ENCODE measurements at regions not wholly inside any gene's neighbourhood (a gene's known extent, or its start where the extent isn't known, plus 50 kb on each side); places are given as distances from the start of the nearest gene placed in this dataset.

GRCh38 chr11:97202613-97203292, 812.9 kb downstream of the JRKL start:
- Histone ChIP-seq H3K4me3 (ENCODE audit: low read length) (no peak overlapping the region), H3F3A (ENCODE audit: control insufficient read depth, insufficient read depth) (no peaks in the 10 kb centered on the region), H3K36me3 (ENCODE audit: control insufficient read depth, low read length) (no peaks in the 10 kb centered on the region), H3K4me1 (ENCODE audit: control insufficient read depth, low read length) (no peaks in the 10 kb centered on the region), H3K27ac (ENCODE audit: low read depth, low read length) (no peak overlapping the region), H3K9me2 (replicated peaks; ENCODE audit: control insufficient read depth, low read length) (no peaks in the 10 kb centered on the region; the same call in 1 of the 2 replicates), H3K27me3 (ENCODE audit: control insufficient read depth, low read length) (no peaks in the 10 kb centered on the region), H4K20me1 (ENCODE audit: control insufficient read depth, insufficient read depth, low read depth, low read length) (no peaks in the 10 kb centered on the region), H3K79me2 (ENCODE audit: control insufficient read depth, low read length) (no peaks in the 10 kb centered on the region), H3K4me2 (ENCODE audit: low read length) (no peak overlapping the region), H3K9me3 (ENCODE audit: control insufficient read depth, insufficient read depth, low read length) (no peaks in the 10 kb centered on the region)
- TF ChIP-seq EZH2phosphoT487 (IDR thresholded peaks at IDR 0.05; ENCODE audit: borderline replicate concordance, low read length), result no peak

- TF ChIP-seq CTCF (IDR thresholded peaks at IDR 0.05; ENCODE audit: low read depth, low read length, poor library complexity, severe bottlenecking) (no peak), EZH2phosphoT487 (IDR thresholded peaks at IDR 0.05; ENCODE audit: borderline replicate concordance, low read length) (no peak)
- Histone ChIP-seq H3K4me1 (ENCODE audit: control insufficient read depth, low read length) (no peaks in the 10 kb centered on the region), H3K4me2 (ENCODE audit: low read length) (no peak overlapping the region), H3K4me3 (ENCODE audit: low read length) (no peak overlapping the region), H3K9me3 (ENCODE audit: control insufficient read depth, insufficient read depth, low read length) (no peaks in the 10 kb centered on the region; the same call in 1 of the 2 replicates), H4K20me1 (ENCODE audit: control insufficient read depth, insufficient read depth, low read depth, low read length) (no peaks in the 10 kb centered on the region), H3K36me3 (ENCODE audit: control insufficient read depth, low read length) (no peaks in the 10 kb centered on the region), H3K9me2 (replicated peaks; ENCODE audit: control insufficient read depth, low read length) (no peaks in the 10 kb centered on the region), H3K27ac (ENCODE audit: low read depth, low read length) (no peak overlapping the region), H3F3A (ENCODE audit: control insufficient read depth, insufficient read depth) (no peaks in the 10 kb centered on the region), H3K79me2 (ENCODE audit: control insufficient read depth, low read length) (no peaks in the 10 kb centered on the region), H3K27me3 (ENCODE audit: control insufficient read depth, low read length) (no peaks in the 10 kb centered on the region)
Measured at GRCh38 chr11:97218011-97218410, 828.2 kb downstream of the JRKL start.

GRCh38 chr11:97223647-97224046, 833.8 kb downstream of the JRKL start:
- Histone ChIP-seq H3K4me3 (ENCODE audit: low read length) (no peak overlapping the region), H3K27me3 (ENCODE audit: control insufficient read depth, low read length) (no peaks in the 10 kb centered on the region), H3K9me3 (ENCODE audit: control insufficient read depth, insufficient read depth, low read length) (no peaks in the 10 kb centered on the region), H3K4me1 (ENCODE audit: control insufficient read depth, low read length) (no peaks in the 10 kb centered on the region), H3K4me2 (ENCODE audit: low read length) (no peak overlapping the region), H3K27ac (ENCODE audit: low read depth, low read length) (no peak overlapping the region), H3K79me2 (ENCODE audit: control insufficient read depth, low read length) (no peaks in the 10 kb centered on the region), H3F3A (ENCODE audit: control insufficient read depth, insufficient read depth) (no peaks in the 10 kb centered on the region), H4K20me1 (ENCODE audit: control insufficient read depth, insufficient read depth, low read depth, low read length) (no peaks in the 10 kb centered on the region), H3K36me3 (ENCODE audit: control insufficient read depth, low read length) (no peaks in the 10 kb centered on the region), H3K9me2 (replicated peaks; ENCODE audit: control insufficient read depth, low read length) (no peaks in the 10 kb centered on the region)
- TF ChIP-seq EZH2phosphoT487 (IDR thresholded peaks at IDR 0.05; ENCODE audit: borderline replicate concordance, low read length), result no peak
- TF ChIP-seq CTCF (IDR thresholded peaks at IDR 0.05; ENCODE audit: low read depth, low read length, poor library complexity, severe bottlenecking), result no peak

- no peaks in the 10 kb centered on the region for H3K27me3 ChIP-seq (ENCODE audit: control insufficient read depth, low read length)
- H3K27ac ChIP-seq (ENCODE audit: low read depth, low read length), result no peak overlapping the region
- no peak overlapping the region for H3K4me2 ChIP-seq (ENCODE audit: low read length)
- no peaks in the 10 kb centered on the region for H3F3A ChIP-seq (ENCODE audit: control insufficient read depth, insufficient read depth)
- no peaks in the 10 kb centered on the region for H3K79me2 ChIP-seq (ENCODE audit: control insufficient read depth, low read length)
- H4K20me1 ChIP-seq (ENCODE audit: control insufficient read depth, insufficient read depth, low read depth, low read length), result no peaks in the 10 kb centered on the region
- H3K4me3 ChIP-seq (ENCODE audit: low read length), result no peak overlapping the region
- H3K9me3 ChIP-seq (ENCODE audit: control insufficient read depth, insufficient read depth, low read length), result no peaks in the 10 kb centered on the region
- H3K36me3 ChIP-seq (ENCODE audit: control insufficient read depth, low read length), result no peaks in the 10 kb centered on the region
- H3K4me1 ChIP-seq (ENCODE audit: control insufficient read depth, low read length), result no peaks in the 10 kb centered on the region
- no peak for TF ChIP-seq EZH2phosphoT487 (IDR thresholded peaks at IDR 0.05; ENCODE audit: borderline replicate concordance, low read length)
- TF ChIP-seq CTCF (IDR thresholded peaks at IDR 0.05; ENCODE audit: low read depth, low read length, poor library complexity, severe bottlenecking), result no peak
- H3K9me2 ChIP-seq (replicated peaks; ENCODE audit: control insufficient read depth, low read length), result no peaks in the 10 kb centered on the region
Measured at GRCh38 chr11:97224396-97224795, 834.6 kb downstream of the JRKL start.
